OCI-LY3 (cell line): ENCODE measurements at regions not wholly inside any gene's neighbourhood (a gene's known extent, or its start where the extent isn't known, plus 50 kb on each side); places are given as distances from the start of the nearest gene placed in this dataset.

Experiments
- CTCF ChIP-seq: fragments of 200-600, 300-600 bp; sonication (generic); IDR thresholded peaks from 2 replicates; pipeline ENCODE4 v1.5.1; 2014; ENCODE audit warnings: antibody characterized with exemption, low read length, low read depth
- EZH2phosphoT487 ChIP-seq: fragments of 200-600 bp; shearing (Covaris generic); IDR thresholded peaks from 2 replicates; pipeline ENCODE4 v1.6.1; 2018; ENCODE audit warnings: antibody characterized with exemption, mixed run types, low read depth

- TF ChIP-seq CTCF: no peak
- TF ChIP-seq EZH2phosphoT487: no peak
Measured at GRCh38 chr4:111671756-111672155, 473.5 kb upstream of the FAM241A start.
